GM18519 (cell line): ENCODE measurements at regions not wholly inside any gene's neighbourhood (a gene's known extent, or its start where the extent isn't known, plus 50 kb on each side); places are given as distances from the start of the nearest gene placed in this dataset.

Experiments
- ATAC-seq: cut with Tn5 transposase; IDR thresholded peaks from one replicate; pipeline ENCODE4 v1.9.1; 2021; ENCODE audit warnings: mild to moderate bottlenecking, moderate library complexity; ENCODE audit not compliant: unreplicated experiment, low FRiP score

DNA sequence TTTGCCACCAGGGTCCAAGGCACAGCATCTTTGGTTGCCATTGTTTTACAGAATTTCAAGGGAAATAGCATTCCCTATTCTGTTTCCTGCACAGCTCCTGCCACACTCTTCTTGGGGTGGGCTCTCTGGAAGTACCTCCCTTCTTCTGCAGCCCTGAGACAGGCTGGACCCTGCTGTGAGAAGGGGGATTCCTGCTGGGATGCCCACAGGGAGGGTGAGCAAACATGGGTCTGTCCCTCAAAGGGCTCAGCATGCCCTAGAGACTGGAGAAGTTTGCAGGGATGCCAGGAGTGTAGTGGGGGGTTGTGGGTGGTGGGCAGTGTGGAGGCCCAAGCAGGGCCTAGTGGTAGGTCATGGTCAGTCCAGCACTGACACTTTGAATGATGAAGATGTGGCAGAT is 222.2 kb upstream of the GPR26 start:
- no peak for ATAC-seq

DNA sequence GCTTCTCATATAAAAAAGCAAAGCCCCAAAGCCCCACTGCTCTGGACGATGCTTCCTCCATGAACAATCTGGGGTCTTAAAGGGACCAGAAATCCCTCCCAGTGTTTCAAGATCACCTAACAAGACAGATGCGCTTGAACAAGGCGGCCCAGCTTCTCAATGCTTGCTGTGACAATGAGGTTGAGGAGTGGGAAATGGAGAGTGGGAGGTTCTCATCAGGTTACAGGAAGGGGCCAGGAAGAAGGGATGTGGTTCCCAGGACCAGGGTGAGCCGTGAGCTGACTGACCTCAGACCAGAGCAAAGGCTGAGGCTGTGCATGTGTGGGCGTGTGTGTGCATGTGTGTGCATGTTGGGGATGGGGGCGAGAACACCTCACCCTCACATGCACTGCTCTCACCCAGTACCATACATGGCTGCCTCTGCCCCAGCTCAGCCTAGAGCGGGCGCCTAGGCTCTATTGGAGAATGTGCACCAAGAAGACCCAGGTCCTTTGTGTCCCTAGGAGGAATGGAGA is 220.8 kb upstream of the GPR26 start:
- no peak for ATAC-seq

DNA sequence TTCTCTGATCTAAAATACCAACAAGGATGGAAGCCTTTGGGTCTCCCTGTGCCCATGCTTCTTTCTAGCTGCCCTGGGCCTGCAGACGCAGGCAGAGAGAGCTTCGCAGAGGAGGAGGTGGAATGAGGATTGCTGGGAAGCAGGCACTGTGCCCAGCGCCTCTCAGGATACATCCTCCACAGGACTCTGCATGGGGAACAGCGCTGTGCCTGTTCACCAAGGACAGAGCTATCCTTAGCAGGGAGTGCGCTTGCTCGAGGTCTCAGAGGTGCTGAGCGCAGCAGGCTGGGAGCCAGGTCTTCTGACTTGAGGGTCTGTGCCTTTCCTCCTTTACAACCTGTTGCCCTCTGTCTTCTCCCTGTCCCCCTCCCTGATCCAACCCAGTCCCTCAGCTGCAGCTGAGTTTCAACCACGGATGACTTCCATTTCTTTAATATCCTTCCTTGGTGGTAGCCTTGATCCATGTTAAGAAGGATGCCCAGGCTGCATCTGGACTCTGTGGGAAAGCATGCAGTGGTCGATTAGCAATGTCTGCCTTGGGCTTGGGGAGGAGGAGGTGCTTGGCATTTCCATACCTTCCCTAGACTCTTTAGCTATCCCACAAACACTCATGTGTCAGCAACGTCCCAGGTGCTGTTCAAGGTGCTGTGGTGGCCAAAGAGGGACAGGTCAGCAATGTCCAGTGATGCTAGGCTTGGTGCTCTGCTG is 219.6 kb upstream of the GPR26 start:
- no peak for ATAC-seq

- ATAC-seq, result no peak
Observed at GRCh38 chr10:123449234-123449962, 216.8 kb upstream of the GPR26 start.

DNA sequence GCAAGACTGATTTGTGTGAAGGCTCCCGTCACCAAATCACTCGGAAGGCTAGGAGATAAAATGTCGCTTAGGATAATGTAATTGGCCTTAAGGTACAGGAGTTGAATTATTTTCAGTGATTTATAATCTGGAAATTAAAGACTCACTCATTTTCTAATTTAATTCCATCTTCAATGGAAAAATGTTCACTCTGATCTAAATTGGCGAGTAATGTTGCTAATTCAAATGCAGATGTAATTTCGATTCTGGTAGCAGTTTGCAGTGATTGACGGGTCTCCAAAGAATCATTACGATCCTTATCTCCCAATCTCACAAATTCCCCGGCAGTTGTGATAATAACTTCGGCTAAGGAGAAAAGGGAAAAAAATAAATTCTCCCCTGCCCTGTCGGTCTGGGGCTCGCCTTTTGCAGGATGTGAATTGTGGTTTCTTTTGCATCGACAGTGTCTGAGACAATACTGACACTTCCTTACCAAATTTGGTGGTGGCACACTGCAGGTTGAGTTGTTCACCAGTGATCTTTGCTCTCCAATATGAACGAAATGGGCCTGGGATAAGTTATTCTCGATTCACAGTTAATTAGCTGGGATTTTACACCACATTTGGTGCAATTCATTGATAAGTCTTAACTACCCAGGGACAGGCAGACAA is 215.1 kb upstream of the GPR26 start:
- ATAC-seq, result no peak

- ATAC-seq, result no peak
Observed at GRCh38 chr10:123451618-123452245, 214.4 kb upstream of the GPR26 start.

DNA sequence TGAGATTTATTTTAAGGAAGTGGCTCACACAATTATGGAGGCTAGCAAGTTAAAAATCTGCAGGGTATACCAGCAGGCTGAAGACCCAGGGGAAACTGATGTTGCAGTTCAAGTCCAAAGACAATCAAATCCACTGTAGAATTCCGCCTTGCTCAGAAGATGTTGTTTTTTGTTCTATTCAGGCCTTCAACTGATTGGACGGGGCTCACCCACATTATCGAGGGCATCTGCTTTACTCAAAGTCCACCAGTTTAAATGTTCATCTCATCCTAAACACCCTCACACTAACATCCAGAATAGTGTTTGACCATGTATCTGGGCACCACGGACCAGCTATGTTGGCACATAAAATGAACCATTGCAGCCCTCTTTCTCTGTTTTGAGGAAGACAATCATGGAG is 211.2 kb upstream of the GPR26 start:
- ATAC-seq, result no peak

- ATAC-seq, result no peak
Observed at GRCh38 chr10:123455861-123456260, 210.3 kb upstream of the GPR26 start.

DNA sequence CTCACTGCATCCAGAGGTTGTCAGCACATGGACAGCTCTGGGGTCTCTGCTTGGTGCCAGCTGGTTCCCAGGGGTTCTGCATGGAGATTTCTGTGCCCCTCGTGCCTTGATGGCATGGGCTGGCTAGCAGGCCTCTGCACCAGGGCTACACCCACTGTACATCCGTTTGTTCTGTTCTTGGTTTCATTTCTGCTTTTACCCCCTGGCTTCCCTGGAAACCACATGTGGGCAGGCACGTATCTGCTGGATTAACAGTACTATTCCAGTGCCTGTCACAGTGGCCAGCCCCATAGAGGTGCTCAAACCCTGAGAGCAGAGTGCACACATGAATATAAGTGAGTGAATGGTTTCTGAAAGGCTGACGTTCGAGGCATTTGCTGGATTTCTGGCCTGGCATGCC is 207.2 kb upstream of the GPR26 start:
- ATAC-seq, result no peak

- ATAC-seq, result no peak
Observed at GRCh38 chr10:123459371-123460091, 206.6 kb upstream of the GPR26 start.

DNA sequence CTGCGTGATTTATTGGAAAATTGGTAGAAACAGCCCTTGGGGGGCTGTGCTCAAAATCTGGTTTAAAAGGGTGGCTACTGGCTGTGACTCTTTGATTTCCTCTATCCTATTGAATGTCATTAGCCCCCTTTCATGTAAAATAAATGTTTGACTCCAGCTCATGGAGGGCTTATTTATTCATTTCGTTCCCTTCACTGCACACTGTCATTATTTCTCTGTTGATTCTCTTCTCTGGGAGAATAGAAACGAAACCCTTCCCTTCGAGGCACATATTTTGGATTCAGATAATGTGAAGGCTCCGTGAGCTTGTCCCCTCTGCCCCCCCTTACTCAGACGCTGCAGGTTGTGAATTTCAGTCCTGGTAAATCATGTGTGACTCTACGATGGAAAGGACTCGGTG is 203.9 kb upstream of the GPR26 start:
- no peak for ATAC-seq

GRCh38 chr10:123462756-123463155 is 203.4 kb upstream of the GPR26 start:
- no peak for ATAC-seq

- no peak for ATAC-seq
Observed at GRCh38 chr10:123463181-123463580, 203.0 kb upstream of the GPR26 start.

GRCh38 chr10:123463698-123464097 is 202.5 kb upstream of the GPR26 start:
- no peak for ATAC-seq

DNA sequence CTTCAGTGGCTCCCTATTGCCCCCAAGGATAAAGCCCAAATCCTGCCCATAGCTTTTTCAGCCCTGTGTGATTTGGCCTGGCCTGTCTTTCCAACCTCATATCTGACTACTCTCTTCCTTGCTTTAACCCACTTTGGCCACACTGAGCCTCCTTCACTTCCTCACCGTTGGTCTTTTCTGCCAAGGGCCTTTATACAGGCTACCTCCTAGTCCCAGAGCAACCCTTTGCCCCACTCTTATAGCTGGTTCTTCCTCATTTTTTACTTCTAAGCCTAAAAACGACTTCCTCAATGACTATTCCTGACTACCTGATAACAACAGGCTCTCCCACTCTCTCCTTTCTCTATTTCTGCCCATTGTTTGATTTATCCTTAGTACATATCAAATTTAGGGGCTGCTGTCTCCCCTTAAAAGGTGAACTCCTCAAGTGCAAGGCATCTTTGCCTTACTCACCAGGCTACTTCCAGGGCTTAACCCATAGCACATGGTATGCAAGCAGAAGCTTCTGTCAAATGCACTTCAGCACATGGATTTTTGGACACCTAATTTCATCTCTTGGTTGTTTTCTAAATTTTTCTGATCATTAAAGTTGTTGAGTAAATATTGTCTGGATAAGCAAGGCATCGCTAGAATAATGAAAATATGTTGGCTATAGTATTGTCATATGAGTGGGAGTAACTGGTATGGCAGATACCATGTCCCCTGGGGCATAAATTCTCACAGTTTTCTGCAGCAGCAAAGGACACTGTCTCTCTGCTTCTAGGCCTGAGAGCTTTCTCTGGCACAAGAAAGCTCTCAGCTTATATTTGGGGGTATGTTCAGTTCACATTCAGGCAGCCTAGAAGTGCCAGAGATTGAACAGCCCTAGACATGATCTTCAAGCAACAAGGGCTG is 201.5 kb upstream of the GPR26 start:
- ATAC-seq, result no peak

DNA sequence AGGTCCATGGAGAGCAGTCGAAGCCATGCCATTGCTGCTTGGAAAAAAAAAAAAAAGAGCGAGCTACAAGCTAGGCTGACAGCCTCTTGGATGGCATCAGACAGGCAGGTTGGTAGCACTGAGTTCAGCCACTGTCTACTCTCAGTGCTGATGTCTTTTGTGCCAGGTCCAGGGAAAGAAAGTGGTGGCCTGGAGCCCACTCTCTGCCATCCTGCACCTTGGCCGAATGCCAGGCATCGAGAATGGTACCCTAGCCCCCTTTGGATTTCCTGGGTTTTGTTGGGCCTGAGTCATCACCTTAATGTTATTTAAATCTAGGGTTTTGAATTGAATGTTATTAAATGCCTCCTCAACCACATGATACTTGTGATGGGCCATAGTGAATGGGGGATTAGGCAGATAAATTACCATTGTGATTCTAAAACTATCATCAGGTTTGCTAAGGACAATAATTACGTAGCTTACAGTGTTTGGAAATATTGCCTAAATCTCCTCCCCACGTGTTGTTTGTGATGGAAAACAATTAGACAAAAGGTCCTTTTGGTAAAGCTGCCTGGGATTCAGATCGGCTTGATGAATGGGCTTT is 195.7 kb upstream of the GPR26 start:
- no peak for ATAC-seq

GRCh38 chr10:123471811-123472210 is 194.3 kb upstream of the GPR26 start:
- ATAC-seq, result no peak

DNA sequence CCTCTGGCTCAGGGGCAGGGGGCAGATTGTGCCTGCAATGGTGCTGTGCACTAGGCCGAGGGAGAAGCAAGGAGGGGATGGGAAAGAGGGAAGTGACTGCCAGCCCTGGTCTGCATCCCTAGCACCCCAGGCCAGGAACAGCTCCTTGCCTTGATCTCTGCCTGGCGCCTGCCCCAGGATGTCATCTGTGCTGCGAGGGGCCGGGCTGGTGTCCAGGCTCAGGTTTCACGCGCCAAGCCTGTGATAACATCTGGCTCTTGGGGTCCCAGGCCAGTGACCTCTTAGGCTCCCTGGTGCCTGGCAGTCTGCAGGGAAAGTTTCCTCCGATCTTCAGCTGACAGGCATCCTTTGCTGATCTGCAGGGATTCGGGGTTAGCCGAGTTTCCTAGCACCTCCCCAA is 193.5 kb upstream of the GPR26 start:
- no peak for ATAC-seq

DNA sequence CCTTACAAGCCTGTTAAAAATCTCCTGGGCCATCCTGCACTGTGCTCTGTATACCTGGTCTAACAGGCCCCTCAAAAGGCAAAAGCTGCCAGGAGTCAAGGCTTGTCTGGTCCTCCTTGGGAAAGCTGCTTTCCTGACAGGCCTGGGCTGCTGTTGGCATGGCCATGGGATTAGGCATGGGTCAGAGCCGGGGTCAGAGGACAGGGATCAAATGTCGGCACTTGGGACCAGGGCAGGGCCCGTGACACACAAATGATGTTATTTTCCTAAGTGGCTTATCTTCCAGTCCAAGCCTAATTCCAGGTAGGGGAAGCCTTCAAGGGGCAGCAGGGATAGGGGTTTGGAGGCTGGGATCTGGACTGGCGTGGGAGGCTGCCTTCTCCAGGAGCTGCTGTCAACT is 191.5 kb upstream of the GPR26 start:
- no peak for ATAC-seq
